H54 (cell line): ENCODE measurements at regions not wholly inside any gene's neighbourhood (a gene's known extent, or its start where the extent isn't known, plus 50 kb on each side); places are given as distances from the start of the nearest gene placed in this dataset.
"Not testable (repeated sequence)": the region's sequence is repeated elsewhere in the genome, so short reads cannot be mapped to it uniquely, and the experiment has no call there.

Experiments used
- DNase-seq: peaks from one replicate; pipeline ENCODE4 v3.0.0; 2011; ENCODE audit warnings: low spot score, mixed read lengths; ENCODE audit not compliant: insufficient read length
- FAIRE-seq: peaks from 3 replicates; lab custom pipeline; 2011; peaks lifted over from hg19 to GRCh38; lab: Jason Lieb, UNC
- POLR2A ChIP-seq: IDR thresholded peaks from 2 replicates; pipeline ENCODE4 v1.6.1; 2011; ENCODE audit warnings: low read depth, mild to moderate bottlenecking, low read length

GRCh38 chr11:116689413-116690127 lies 83.2 kb downstream of the BUD13 start:
- DNase-seq (no peak), FAIRE-seq (no peak)
- no peak for TF ChIP-seq POLR2A

GRCh38 chr11:116688202-116688540 lies 84.6 kb downstream of the BUD13 start:
- no peak for DNase-seq
- no peak for FAIRE-seq
- no peak for TF ChIP-seq POLR2A

- FAIRE-seq (no peak), DNase-seq (no peak)
- no peak for TF ChIP-seq POLR2A
Measured at GRCh38 chr11:116687458-116688201, 85.2 kb downstream of the BUD13 start.

GRCh38 chr11:116686866-116687265 lies 85.9 kb downstream of the BUD13 start:
- FAIRE-seq: no peak
- no peak for TF ChIP-seq POLR2A
- DNase-seq: no peak

- FAIRE-seq (no peak), DNase-seq (no peak)
- no peak for TF ChIP-seq POLR2A
Measured at GRCh38 chr11:116683982-116684381, 88.8 kb downstream of the BUD13 start.

GRCh38 chr11:116680349-116681125 lies 92.2 kb downstream of the BUD13 start:
- no peak for TF ChIP-seq POLR2A
- no peak for DNase-seq
- FAIRE-seq: no peak

- DNase-seq: no peak
- FAIRE-seq: no peak
- no peak for TF ChIP-seq POLR2A
Measured at GRCh38 chr11:116678887-116679286, 93.9 kb downstream of the BUD13 start.

- not testable (repeated sequence) for DNase-seq, FAIRE-seq
Measured at GRCh38 chr11:116667318-116667717, 105.5 kb downstream of the BUD13 start.

GRCh38 chr11:116666673-116667249 lies 106.0 kb downstream of the BUD13 start:
- not testable (repeated sequence) for DNase-seq, FAIRE-seq

- FAIRE-seq (no peak), DNase-seq (no peak)
- no peak for TF ChIP-seq POLR2A
Measured at GRCh38 chr11:116665523-116665922, 107.3 kb downstream of the BUD13 start.

GRCh38 chr11:116661056-116661455 lies 111.7 kb downstream of the BUD13 start:
- FAIRE-seq: no peak
- DNase-seq: no peak
- no peak for TF ChIP-seq POLR2A

GRCh38 chr11:116660011-116660410 lies 112.8 kb downstream of the BUD13 start:
- DNase-seq: no peak
- TF ChIP-seq POLR2A: no peak
- FAIRE-seq: no peak

- FAIRE-seq: no peak
- no peak for DNase-seq
- no peak for TF ChIP-seq POLR2A
Measured at GRCh38 chr11:116658876-116659535, 113.8 kb downstream of the BUD13 start.
